Liver (tissue), 7 donors: ENCODE measurements at regions not wholly inside any gene's neighbourhood (a gene's known extent, or its start where the extent isn't known, plus 50 kb on each side); places are given as distances from the start of the nearest gene placed in this dataset.

ENCODE experiments used
- DNase-seq: peaks from one replicate; pipeline ENCODE4 v3.0.0-alpha.2; 2017; ENCODE audit warnings: low spot score
- H3K27ac ChIP-seq, 2 donors: one replicate each; pipeline ENCODE4 v1.7.0; 2013; ENCODE audit warnings: inconsistent platforms in 2 of 2, low read length in 2 of 2, control low read depth in 1 of 2, low read depth in 1 of 2, mild to moderate bottlenecking in 1 of 2
- H3K27me3 ChIP-seq, 4 donors: one replicate each; pipeline versions ENCODE4 v1.6.1 to v1.7.0; 2013; ENCODE audit warnings: low read length in 3 of 4, inconsistent platforms in 1 of 4, mild to moderate bottlenecking in 1 of 4, moderate library complexity in 1 of 4; ENCODE audit not compliant: control insufficient read depth in 4 of 4, insufficient read depth in 4 of 4
- H3K36me3 ChIP-seq, 4 donors: one replicate each; pipeline versions ENCODE4 v1.6.1 to v1.7.0; 2013; ENCODE audit warnings: low read length in 3 of 4, mild to moderate bottlenecking in 3 of 4, low read depth in 1 of 4, moderate library complexity in 1 of 4; ENCODE audit not compliant: control insufficient read depth in 4 of 4, insufficient read depth in 3 of 4
- H3K4me1 ChIP-seq, 4 donors: one replicate each; pipeline versions ENCODE4 v1.6.1 to v1.7.0; 2013; ENCODE audit warnings: low read length in 3 of 4, mild to moderate bottlenecking in 3 of 4, moderate library complexity in 1 of 4; ENCODE audit not compliant: control insufficient read depth in 4 of 4, insufficient read depth in 4 of 4
- H3K4me3 ChIP-seq, 3 donors: one replicate each; pipeline versions ENCODE4 v1.6.1 to v1.7.0; 2013; ENCODE audit warnings: low read length in 3 of 3, control low read depth in 1 of 3, low read depth in 1 of 3, mild to moderate bottlenecking in 1 of 3
- H3K9ac ChIP-seq, 2 donors: one replicate each; pipeline ENCODE4 v1.7.0; 2013; ENCODE audit warnings: low read length in 2 of 2, mild to moderate bottlenecking in 2 of 2, moderate library complexity in 2 of 2, control low read depth in 1 of 2, low read depth in 1 of 2
- H3K9me3 ChIP-seq, 4 donors: one replicate each; pipeline versions ENCODE4 v1.6.1 to v1.7.0; 2013; ENCODE audit warnings: low read length in 3 of 4; ENCODE audit not compliant: control insufficient read depth in 4 of 4
- ATF3 ChIP-seq: IDR thresholded peaks from 2 replicates; pipeline ENCODE4 v1.6.1; 2016; ENCODE audit warnings: antibody characterized with exemption
- EGR1 ChIP-seq, 2 donors: IDR thresholded peaks; 2 replicates each; pipeline ENCODE4 v1.6.1; 2016 to 2018; ENCODE audit warnings: antibody characterized with exemption in 2 of 2, low read depth in 2 of 2
- FOXA1 ChIP-seq: IDR thresholded peaks from 2 replicates; pipeline ENCODE4 v1.6.1; 2016; ENCODE audit warnings: antibody characterized with exemption
- FOXA2 ChIP-seq: IDR thresholded peaks from 2 replicates; pipeline ENCODE4 v1.6.1; 2016; ENCODE audit warnings: antibody characterized with exemption
- HNF4A ChIP-seq, 2 donors: conservative IDR thresholded peaks; 2 replicates each; pipeline ENCODE4 v1.6.1; 2016; ENCODE audit warnings: antibody characterized with exemption in 2 of 2, mild to moderate bottlenecking in 2 of 2
- MAX ChIP-seq: IDR thresholded peaks from 2 replicates; pipeline ENCODE4 v1.6.1; 2016; ENCODE audit warnings: antibody characterized with exemption
- NR2F2 ChIP-seq: IDR thresholded peaks from 2 replicates; pipeline ENCODE4 v1.6.1; 2016; ENCODE audit warnings: antibody characterized with exemption
- REST ChIP-seq: IDR thresholded peaks from 2 replicates; pipeline ENCODE4 v1.6.1; 2016; ENCODE audit warnings: antibody characterized with exemption, mild to moderate bottlenecking
- SP1 ChIP-seq: IDR thresholded peaks from 2 replicates; pipeline ENCODE4 v1.6.1; 2018; ENCODE audit warnings: antibody characterized with exemption, mild to moderate bottlenecking
- TAF1 ChIP-seq: conservative IDR thresholded peaks from 2 replicates; pipeline ENCODE4 v1.6.1; 2016; ENCODE audit warnings: antibody characterized with exemption, mild to moderate bottlenecking
- YY1 ChIP-seq: IDR thresholded peaks from 2 replicates; pipeline ENCODE4 v1.6.1; 2016; ENCODE audit warnings: antibody characterized with exemption, mild to moderate bottlenecking
- ZBTB33 ChIP-seq: IDR thresholded peaks from 2 replicates; pipeline ENCODE4 v1.6.1; 2016; ENCODE audit warnings: antibody characterized with exemption
- WGBS: extraction: QIAGEN DNeasy Blood & Tissue Kit; methylation state at CpG from one replicate; pipeline ENCODE4 v1.1.7; 2013; 5-methylcytosine and 5-hydroxymethylcytosine counted together
- donor health status: healthy.
- donor health status: healthy.
- donor health status: healthy.
- donor health status: healthy.

DNA sequence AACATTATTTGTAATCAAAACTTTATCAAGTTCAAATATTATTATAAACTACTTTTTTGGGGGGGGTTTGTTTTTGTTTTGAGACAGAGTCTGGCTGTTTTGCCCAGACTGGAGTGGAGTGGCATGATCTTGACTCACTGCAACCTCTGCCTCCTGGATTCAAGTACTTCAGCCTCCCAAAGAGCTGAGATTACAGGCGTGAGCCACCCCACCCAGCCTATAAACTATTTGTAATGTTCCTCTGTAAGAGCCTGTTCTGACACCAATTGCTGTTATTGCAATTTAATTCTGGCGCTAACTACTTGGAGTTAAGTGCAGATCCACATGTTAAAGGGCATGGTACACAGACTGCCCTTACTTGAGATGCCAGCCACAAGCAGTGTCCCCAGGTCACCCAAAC lies 478.1 kb upstream of the NRP1 start:
- Histone ChIP-seq H3K4me3 (no peak overlapping the region), H3K4me1 (no peaks in the 10 kb centered on the region), H3K9ac (no peak overlapping the region), H3K9me3 (peaks cover 0 to 2% (median 0%) of the 10 kb centered on the region in 4 donors), H3K27ac (no peak overlapping the region), H3K36me3 (no peaks in the 10 kb centered on the region), H3K27me3 (no peaks in the 10 kb centered on the region)
- no peak for DNase-seq
- 85% methylated on average over 2 of the region's 2 CpGs for WGBS
- TF ChIP-seq ATF3 = no peak

DNA sequence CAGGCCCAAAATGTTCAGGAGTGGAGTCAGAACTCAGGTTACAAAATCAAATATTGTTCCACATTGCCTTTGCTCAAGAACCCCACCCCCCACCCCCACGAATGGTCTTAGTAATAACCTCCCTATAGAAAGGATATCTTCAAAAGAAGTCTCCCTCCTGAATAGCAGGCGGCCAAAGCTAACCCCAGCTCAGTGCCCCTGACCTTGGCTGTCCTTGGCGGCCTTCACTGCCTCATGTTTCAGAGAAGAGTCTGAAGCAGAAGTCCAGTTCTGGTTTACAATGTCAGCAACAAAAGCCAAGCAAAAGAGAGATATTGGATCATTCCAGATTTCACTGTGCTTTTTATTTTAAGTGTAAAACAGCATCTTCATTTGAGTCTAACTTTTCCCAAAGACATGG lies 476.5 kb upstream of the NRP1 start:
- WGBS = 90% methylated on average over 3 of the region's 3 CpGs
- TF ChIP-seq ZBTB33 = no peak
- TF ChIP-seq EGR1 (IDR thresholded peaks at IDR 0.05; ENCODE audit: low read depth in 2 of 2) = no peak
- no peak for TF ChIP-seq YY1
- DNase-seq = no peak
- H3K9ac ChIP-seq = no peak overlapping the region
- H3K4me3 ChIP-seq = no peak overlapping the region
- H3K36me3 ChIP-seq = no peaks in the 10 kb centered on the region
- no peaks in the 10 kb centered on the region for H3K27me3 ChIP-seq
- H3K9me3 ChIP-seq = peaks cover 0 to 2% (median 0%) of the 10 kb centered on the region in 4 donors
- no peaks in the 10 kb centered on the region for H3K4me1 ChIP-seq
- H3K27ac ChIP-seq = no peak overlapping the region

DNA sequence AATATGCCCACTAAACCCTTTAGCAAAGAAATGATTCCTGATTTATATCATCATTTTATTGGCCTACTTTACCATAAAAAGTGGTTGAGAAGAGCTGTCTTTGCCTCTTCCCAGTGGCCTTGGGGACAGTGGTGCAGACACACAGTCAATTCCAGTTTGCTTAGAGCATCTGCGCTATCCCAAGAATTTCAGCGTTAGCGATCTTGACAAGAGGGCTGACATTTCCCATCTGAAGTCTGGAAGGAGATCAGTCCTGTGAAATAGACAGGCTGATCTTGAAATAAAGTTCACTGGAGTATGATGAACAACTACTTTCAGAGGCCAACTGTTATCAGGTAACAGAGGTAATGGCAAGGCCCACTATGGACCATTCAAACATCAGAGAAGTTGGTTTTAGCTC lies 475.3 kb upstream of the NRP1 start:
- Histone ChIP-seq H3K9ac (no peak overlapping the region), H3K36me3 (no peaks in the 10 kb centered on the region), H3K27me3 (no peaks in the 10 kb centered on the region), H3K27ac (no peak overlapping the region), H3K9me3 (peaks cover 0 to 2% (median 0%) of the 10 kb centered on the region in 4 donors), H3K4me3 (no peak overlapping the region), H3K4me1 (no peaks in the 10 kb centered on the region)
- WGBS = 95% methylated on average over 3 of the region's 3 CpGs
- DNase-seq = no peak
- TF ChIP-seq TAF1 (no peak), FOXA1 (no peak), MAX (no peak), ZBTB33 (no peak), EGR1 (IDR thresholded peaks at IDR 0.05; ENCODE audit: low read depth in 2 of 2) (no peak), SP1 (no peak), HNF4A (conservative IDR thresholded peaks at IDR 0.05) (no peak), NR2F2 (no peak), FOXA2 (no peak), REST (no peak)
